ENCODE measurements at regions not wholly inside any gene's neighbourhood (a gene's known extent, or its start where the extent isn't known, plus 50 kb on each side); places are given as distances from the start of the nearest gene placed in this dataset.

GRCh38 chr13:105806628-105806920, 728.9 kb downstream of the EFNB2 start:
- no peak for TF ChIP-seq POLR2A (IDR thresholded peaks at IDR 0.05; ENCODE audit: low read depth, low read length)
- no peak for TF ChIP-seq POLR2AphosphoS5 (IDR thresholded peaks at IDR 0.05; ENCODE audit: low read depth, low read length)
- TF ChIP-seq TAF1 (IDR thresholded peaks at IDR 0.05; ENCODE audit: borderline replicate concordance, low read depth, low read length), result no peak

All from GM12892 (cell line).